ENCODE measurements at regions not wholly inside any gene's neighbourhood (a gene's known extent, or its start where the extent isn't known, plus 50 kb on each side); places are given as distances from the start of the nearest gene placed in this dataset.

GRCh38 chr4:4805887-4806286, 53.6 kb upstream of the MSX1 start:
- no peak for TF ChIP-seq EZH2 (IDR thresholded peaks at IDR 0.05; ENCODE audit: insufficient read depth, poor library complexity, severe bottlenecking)
- TF ChIP-seq EZH2phosphoT487 (IDR thresholded peaks at IDR 0.05; ENCODE audit: insufficient read depth, low read depth): no peak

All from GM23248 (cell line).